Liver (tissue), 3 donors: ENCODE measurements at regions not wholly inside any gene's neighbourhood (a gene's known extent, or its start where the extent isn't known, plus 50 kb on each side); places are given as distances from the start of the nearest gene placed in this dataset.

Experiments used
- CTCF ChIP-seq: fragments of 150-350 bp; IDR thresholded peaks from 2 replicates; pipeline ENCODE4 v1.5.1; 2017; ENCODE audit warnings: improper control_type of control experiment, low read depth, low read length; ENCODE audit not compliant: missing input control
- HNF4G ChIP-seq: IDR thresholded peaks from 2 replicates; pipeline ENCODE4 v1.6.1; 2016; ENCODE audit warnings: antibody characterized with exemption
- REST ChIP-seq: IDR thresholded peaks from 2 replicates; pipeline ENCODE4 v1.6.1; 2016; ENCODE audit warnings: antibody characterized with exemption, mild to moderate bottlenecking
- donor health status: healthy.
- donor health status: healthy.

GRCh38 chr2:5535301-5535700 is 156.9 kb upstream of the SOX11 start:
- no peak for TF ChIP-seq CTCF
- TF ChIP-seq REST = no peak
- no peak for TF ChIP-seq HNF4G
